Endodermal cell (in vitro differentiated cells): ENCODE measurements at regions not wholly inside any gene's neighbourhood (a gene's known extent, or its start where the extent isn't known, plus 50 kb on each side); places are given as distances from the start of the nearest gene placed in this dataset.
"Not testable (repeated sequence)": the region's sequence is repeated elsewhere in the genome, so short reads cannot be mapped to it uniquely, and the experiment has no call there.

Experiments
- DNase-seq: peaks from one replicate; pipeline ENCODE4 v3.0.0-alpha.2; 2017
- H3K27ac ChIP-seq: 2 replicates; pipeline ENCODE4 v1.5.1; 2013; ENCODE audit warnings: mild to moderate bottlenecking, low read depth, low read length, moderate library complexity
- H3K27me3 ChIP-seq: 2 replicates; pipeline ENCODE4 v1.6.1; 2013; ENCODE audit warnings: mild to moderate bottlenecking, low read length, moderate library complexity; ENCODE audit not compliant: insufficient read depth, control insufficient read depth, poor library complexity, severe bottlenecking
- H3K36me3 ChIP-seq: 2 replicates; pipeline ENCODE4 v1.7.0; 2013; ENCODE audit warnings: mild to moderate bottlenecking, low read length, moderate library complexity; ENCODE audit not compliant: control insufficient read depth, insufficient read depth
- H3K4me1 ChIP-seq: one replicate; pipeline ENCODE4 v1.7.0; 2013; ENCODE audit warnings: low read length; ENCODE audit not compliant: control insufficient read depth, insufficient read depth
- H3K4me3 ChIP-seq: 2 replicates; pipeline ENCODE4 v1.5.1; 2013; ENCODE audit warnings: mild to moderate bottlenecking, low read length, moderate library complexity
- H3K9ac ChIP-seq: 2 replicates; pipeline ENCODE4 v1.6.1; 2013; ENCODE audit warnings: mild to moderate bottlenecking, low read length, moderate library complexity; ENCODE audit not compliant: poor library complexity, severe bottlenecking; ENCODE audit errors: extremely low read depth
- H3K9me3 ChIP-seq: 2 replicates; pipeline ENCODE4 v1.6.1; 2013; ENCODE audit warnings: mild to moderate bottlenecking, low read length, moderate library complexity; ENCODE audit not compliant: control insufficient read depth
- H3K27ac Mint-ChIP-seq: 2 replicates; pipeline ENCODE4 v1.8.0; 2020; ENCODE audit warnings: mixed read lengths
- H3K27me3 Mint-ChIP-seq: 2 replicates; pipeline ENCODE4 v1.8.0; 2021; ENCODE audit warnings: mild to moderate bottlenecking, mixed read lengths; ENCODE audit not compliant: insufficient read depth
- H3K36me3 Mint-ChIP-seq: 2 replicates; pipeline ENCODE4 v1.8.0; 2020; ENCODE audit warnings: low read depth, mixed read lengths
- H3K4me1 Mint-ChIP-seq: 2 replicates; pipeline ENCODE4 v1.8.0; 2020; ENCODE audit warnings: mixed read lengths
- H3K4me3 Mint-ChIP-seq: 2 replicates; pipeline ENCODE4 v1.8.0; 2020; ENCODE audit warnings: mild to moderate bottlenecking, moderate library complexity, mixed read lengths
- H3K9me3 Mint-ChIP-seq: 2 replicates; pipeline ENCODE4 v1.8.0; 2020; ENCODE audit warnings: mild to moderate bottlenecking, mixed read lengths
- CTCF ChIP-seq: fragments of 200-600 bp; sonication (generic); conservative IDR thresholded peaks from 2 replicates; pipeline ENCODE4 v1.5.0; 2021; ENCODE audit warnings: antibody characterized with exemption, mild to moderate bottlenecking
- WGBS, 2 experiments: methylation state at CpG; one replicate each; pipeline versions ENCODE4 v1.1.5 to v1.1.7; 2013; ENCODE audit warnings: missing lambda C conversion rate in 2 of 2, mixed read lengths in 1 of 2; ENCODE audit not compliant: insufficient coverage in 1 of 2, insufficient read length in 1 of 2; 5-methylcytosine and 5-hydroxymethylcytosine counted together

- 91% methylated on average over 3 of the region's 3 CpGs; no CpG with 5 or more reads in 1 of the 2 experiments for WGBS, 2 experiments
- Mint-ChIP-seq H3K4me1 (peaks cover 47% of the 10 kb centered on the region), H3K9me3 (peaks cover 12% of the 10 kb centered on the region), H3K4me3 (no peak overlapping the region), H3K27ac (no peak overlapping the region), H3K27me3 (no peaks in the 10 kb centered on the region), H3K36me3 (peaks cover 8% of the 10 kb centered on the region)
- Histone ChIP-seq H3K36me3 (no peaks in the 10 kb centered on the region), H3K27me3 (no peaks in the 10 kb centered on the region), H3K4me3 (peak overlapping the region; percentile 37), H3K9ac (no peak overlapping the region), H3K9me3 (no peaks in the 10 kb centered on the region), H3K27ac (no peak overlapping the region), H3K4me1 (peaks cover 6% of the 10 kb centered on the region)
- no peak for TF ChIP-seq CTCF
- no peak for DNase-seq
Measured at GRCh38 chr15:35244227-35244626, 159.1 kb upstream of the NANOGP8 start.

- no peak overlapping the region for H3K27ac Mint-ChIP-seq
Measured at GRCh38 chr15:35243758-35244157, 158.7 kb upstream of the NANOGP8 start.

GRCh38 chr15:35239693-35240092 lies 154.6 kb upstream of the NANOGP8 start:
- H3K27me3 Mint-ChIP-seq = not testable (repeated sequence)
- H3K36me3 Mint-ChIP-seq = peaks cover 31% of the 10 kb centered on the region

More at GRCh38 chr15:35243758-35244157, 158.7 kb upstream of the NANOGP8 start:
- no peak for DNase-seq
- WGBS, 2 experiments = 95% methylated on average over 3 of the region's 3 CpGs; no CpG with 5 or more reads in 1 of the 2 experiments
- no peaks in the 10 kb centered on the region for H3K27me3 Mint-ChIP-seq
- H3K4me3 Mint-ChIP-seq = no peak overlapping the region
- H3K36me3 Mint-ChIP-seq = peaks cover 13% of the 10 kb centered on the region
- Histone ChIP-seq H3K9ac (no peak overlapping the region), H3K36me3 (no peaks in the 10 kb centered on the region), H3K4me1 (peaks cover 6% of the 10 kb centered on the region), H3K27ac (no peak overlapping the region), H3K4me3 (peak overlapping the region; percentile 37), H3K27me3 (no peaks in the 10 kb centered on the region), H3K9me3 (no peaks in the 10 kb centered on the region)
- peaks cover 17% of the 10 kb centered on the region for H3K9me3 Mint-ChIP-seq
- no peak for TF ChIP-seq CTCF
- peaks cover 47% of the 10 kb centered on the region for H3K4me1 Mint-ChIP-seq

GRCh38 chr15:35238448-35238847 lies 153.4 kb upstream of the NANOGP8 start:
- H3K36me3 ChIP-seq, H3K4me3 Mint-ChIP-seq, H3K4me3 ChIP-seq, H3K27me3 ChIP-seq, H3K27ac ChIP-seq, H3K9me3 ChIP-seq, H3K9ac ChIP-seq, DNase-seq, H3K27me3 Mint-ChIP-seq, H3K4me1 ChIP-seq, H3K27ac Mint-ChIP-seq: not testable (repeated sequence)
- 97 to 100% methylated on average over 1 to 3 of the region's 3 CpGs for WGBS, 2 experiments
- Mint-ChIP-seq H3K4me1 (peaks cover 12% of the 10 kb centered on the region), H3K9me3 (peaks cover 41% of the 10 kb centered on the region), H3K36me3 (peaks cover 31% of the 10 kb centered on the region)

More at GRCh38 chr15:35239693-35240092, 154.6 kb upstream of the NANOGP8 start:
- not testable (repeated sequence) for H3K9me3 ChIP-seq, DNase-seq, H3K27me3 ChIP-seq, H3K27ac Mint-ChIP-seq, H3K4me3 ChIP-seq, H3K36me3 ChIP-seq, H3K27ac ChIP-seq, H3K9ac ChIP-seq, H3K4me1 ChIP-seq, H3K4me3 Mint-ChIP-seq
- peaks cover 41% of the 10 kb centered on the region for H3K9me3 Mint-ChIP-seq
- WGBS, 2 experiments = 91 to 94% methylated on average over 3 to 5 of the region's 6 CpGs
- peaks cover 15% of the 10 kb centered on the region for H3K4me1 Mint-ChIP-seq
